ENCODE measurements at regions not wholly inside any gene's neighbourhood (a gene's known extent, or its start where the extent isn't known, plus 50 kb on each side); places are given as distances from the start of the nearest gene placed in this dataset.

- ATAC-seq (no peak), DNase-seq (no peak)
- intact Hi-C loops (cut with DNase I, micrococcal nuclease) = no loop called here
Measured at GRCh38 chr4:35757836-35758235, 486.5 kb downstream of the ARAP2 start.

- intact Hi-C loops (cut with DNase I, micrococcal nuclease) = no loop called here
- ATAC-seq (no peak), DNase-seq (no peak)
Measured at GRCh38 chr4:35760807-35761206, 483.5 kb downstream of the ARAP2 start.

- ATAC-seq (no peak), DNase-seq (no peak)
- intact Hi-C loops (cut with DNase I, micrococcal nuclease) = no loop called here
Measured at GRCh38 chr4:35771571-35771970, 472.7 kb downstream of the ARAP2 start.

GRCh38 chr4:35772291-35772690 lies 472.0 kb downstream of the ARAP2 start:
- intact Hi-C loops (cut with DNase I, micrococcal nuclease) = no loop called here
- ATAC-seq = no peak
- no peak for DNase-seq

GRCh38 chr4:35789899-35790574 lies 454.3 kb downstream of the ARAP2 start:
- DNase-seq (no peak), ATAC-seq (no peak)
- intact Hi-C loops (cut with DNase I, micrococcal nuclease) = no loop called here

DNA sequence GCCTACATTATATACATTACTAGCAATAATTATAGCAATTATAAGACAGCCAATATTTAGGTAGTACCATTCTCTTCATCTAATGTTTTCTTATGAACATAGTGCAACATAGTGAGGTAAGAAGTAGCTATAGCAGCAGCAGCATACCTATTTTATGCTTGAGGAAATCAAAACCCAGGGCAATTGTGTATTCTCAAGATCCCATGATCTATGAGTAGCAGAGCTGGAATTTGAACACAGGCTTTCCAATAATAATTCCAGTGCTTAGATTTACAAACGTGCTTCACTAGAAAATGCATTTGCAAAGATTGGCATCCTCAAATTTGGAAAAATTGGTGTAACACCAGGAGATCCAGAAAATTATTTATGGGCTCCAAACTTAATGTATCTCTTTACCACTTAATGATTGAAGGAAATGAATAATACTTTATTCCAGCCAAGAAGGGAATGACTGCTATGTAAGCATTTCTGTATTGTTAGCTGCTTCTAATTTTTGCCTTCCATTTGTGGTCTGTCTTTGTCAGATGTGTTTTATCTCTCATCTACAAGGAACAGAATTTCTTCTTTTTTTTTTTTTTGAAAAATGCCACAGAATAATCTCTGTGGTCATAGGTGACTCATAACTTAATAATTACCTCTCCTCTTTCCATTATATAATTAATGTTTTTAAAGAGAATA lies 451.1 kb downstream of the ARAP2 start:
- intact Hi-C loops (cut with DNase I, micrococcal nuclease) = no loop called here
- ATAC-seq (no peak), DNase-seq (no peak)

GRCh38 chr4:35793766-35794165 lies 450.5 kb downstream of the ARAP2 start:
- no peak for ATAC-seq
- no peak for DNase-seq
- intact Hi-C loops (cut with DNase I, micrococcal nuclease) = no loop called here

DNA sequence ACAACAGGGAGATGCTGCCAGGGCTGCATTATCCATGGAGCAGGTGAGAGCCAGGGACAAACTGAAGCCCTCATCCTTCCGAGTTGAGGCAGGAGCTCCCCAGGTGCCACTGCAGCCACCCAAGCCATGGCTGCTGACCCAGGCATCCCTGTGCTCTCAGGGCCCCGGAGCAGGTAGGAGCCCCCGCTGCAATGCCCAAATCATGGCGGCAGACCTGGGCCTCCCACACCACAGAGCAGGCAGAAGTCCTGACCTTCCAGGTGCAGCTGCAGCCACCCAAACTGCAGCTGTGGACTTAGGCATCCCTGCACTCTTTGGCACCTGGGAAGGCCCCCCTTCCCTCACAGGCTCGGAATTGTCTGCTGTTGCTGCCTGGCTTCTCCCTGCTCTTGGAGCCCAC lies 443.6 kb downstream of the ARAP2 start:
- no peak for ATAC-seq
- intact Hi-C loops (cut with DNase I, micrococcal nuclease) = no loop called here
- DNase-seq = no peak

DNA sequence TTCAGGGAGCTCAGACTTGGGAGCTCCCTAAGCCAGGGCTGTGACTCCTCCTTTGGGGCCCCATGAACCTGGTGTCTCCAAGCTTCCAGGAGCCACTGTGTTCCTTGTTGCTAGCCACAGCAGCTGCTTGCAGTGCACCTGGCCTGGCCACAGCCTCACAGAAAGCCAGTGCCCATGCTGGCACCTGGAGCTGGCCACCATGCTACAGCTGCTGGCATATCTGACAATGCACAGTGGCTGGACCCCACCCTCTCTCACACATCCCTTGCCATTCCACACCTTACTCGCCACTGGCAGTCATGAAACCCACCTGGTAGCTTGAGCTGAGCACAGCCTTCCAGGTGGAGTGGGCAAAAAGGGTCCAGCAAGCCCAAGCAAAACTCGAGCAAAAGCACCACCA lies 441.7 kb downstream of the ARAP2 start:
- DNase-seq = no peak
- ATAC-seq = no peak
- intact Hi-C loops (cut with DNase I, micrococcal nuclease) = no loop called here

- intact Hi-C loops (cut with DNase I, micrococcal nuclease) = no loop called here
- DNase-seq = no peak
- no peak for ATAC-seq
Measured at GRCh38 chr4:35818520-35818919, 425.8 kb downstream of the ARAP2 start.

GRCh38 chr4:35820003-35820402 lies 424.3 kb downstream of the ARAP2 start:
- ATAC-seq = no peak
- intact Hi-C loops (cut with DNase I, micrococcal nuclease) = no loop called here
- DNase-seq = no peak

GRCh38 chr4:35824231-35824630 lies 420.1 kb downstream of the ARAP2 start:
- DNase-seq (no peak), ATAC-seq (no peak)
- intact Hi-C loops (cut with DNase I, micrococcal nuclease) = no loop called here

- intact Hi-C loops (cut with DNase I, micrococcal nuclease) = no loop called here
- no peak for ATAC-seq
- DNase-seq = no peak
Measured at GRCh38 chr4:35835893-35836292, 408.4 kb downstream of the ARAP2 start.

DNA sequence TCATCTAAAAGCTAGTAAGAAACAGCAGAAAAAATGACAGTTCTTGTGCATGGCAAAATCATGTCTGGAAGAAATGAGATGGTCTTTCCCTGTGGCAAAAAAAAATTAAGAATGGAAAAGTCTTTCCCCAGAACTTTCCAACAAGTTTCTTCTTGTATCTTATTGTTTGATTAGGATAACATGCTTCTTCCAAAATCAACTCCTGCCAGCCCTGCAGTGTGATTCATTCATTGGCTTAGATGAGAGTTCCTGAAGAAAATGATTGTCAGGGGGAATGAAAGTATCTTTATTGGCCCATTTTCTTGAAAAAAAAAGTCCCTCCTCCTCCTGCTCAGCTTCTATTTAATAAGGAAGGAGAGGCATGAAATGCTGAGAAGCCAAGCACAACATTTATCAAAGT lies 407.7 kb downstream of the ARAP2 start:
- no peak for DNase-seq
- no peak for ATAC-seq
- intact Hi-C loops (cut with DNase I, micrococcal nuclease) = no loop called here

DNA sequence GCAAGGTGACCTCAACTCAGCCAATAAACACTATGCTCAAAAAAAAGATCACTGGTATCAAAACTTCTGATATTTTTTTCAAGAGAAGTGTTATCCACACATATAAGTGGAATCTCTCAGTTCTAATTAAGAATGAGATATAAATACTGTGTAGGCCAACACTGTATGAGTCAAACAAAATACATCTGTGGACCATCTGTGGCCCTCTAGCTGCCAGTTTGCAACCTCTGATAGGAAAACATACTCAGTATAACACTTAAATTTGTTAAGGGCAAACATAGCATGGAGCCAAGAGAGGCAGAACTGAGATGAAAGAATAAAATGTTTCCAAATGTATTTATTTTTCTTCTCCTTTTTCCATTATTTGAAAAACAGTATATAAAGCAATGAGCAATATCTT lies 377.3 kb downstream of the ARAP2 start:
- ATAC-seq (no peak), DNase-seq (no peak)
- intact Hi-C loops (cut with DNase I, micrococcal nuclease) = no loop called here

- ATAC-seq (no peak), DNase-seq (no peak)
- intact Hi-C loops (cut with DNase I, micrococcal nuclease) = no loop called here
Measured at GRCh38 chr4:35872273-35872672, 372.0 kb downstream of the ARAP2 start.

GRCh38 chr4:35879479-35879878 lies 364.8 kb downstream of the ARAP2 start:
- intact Hi-C loops (cut with DNase I, micrococcal nuclease) = no loop called here
- ATAC-seq = no peak
- DNase-seq = no peak

- ATAC-seq = no peak
- intact Hi-C loops (cut with DNase I, micrococcal nuclease) = no loop called here
- DNase-seq = no peak
Measured at GRCh38 chr4:35883108-35883507, 361.2 kb downstream of the ARAP2 start.

- no peak for DNase-seq
- no peak for ATAC-seq
- intact Hi-C loops (cut with DNase I, micrococcal nuclease) = no loop called here
Measured at GRCh38 chr4:35884714-35885480, 359.4 kb downstream of the ARAP2 start.

- DNase-seq = no peak
- no peak for ATAC-seq
- intact Hi-C loops (cut with DNase I, micrococcal nuclease) = no loop called here
Measured at GRCh38 chr4:35897808-35898207, 346.5 kb downstream of the ARAP2 start.
